Spleen (tissue), 11 donors: ENCODE measurements at regions not wholly inside any gene's neighbourhood (a gene's known extent, or its start where the extent isn't known, plus 50 kb on each side); places are given as distances from the start of the nearest gene placed in this dataset.

Experiments used
- DNase-seq: peaks from one replicate; pipeline ENCODE4 v3.0.0-alpha.2; 2020
- H3K27ac ChIP-seq, 8 donors: fragments of 200-600 bp; sonication (generic) in 7 of 8; 1 replicate in 4 of 8; 2 replicates in 4 of 8; pipeline versions ENCODE4 v1.5.0 to v1.8.0; 2016 to 2021; ENCODE audit warnings: inconsistent platforms in 4 of 8, mild to moderate bottlenecking in 4 of 8, moderate library complexity in 1 of 8
- H3K27me3 ChIP-seq, 7 donors: fragments of 200-600 bp; sonication (generic) in 6 of 7; replicated peaks in 1 of 7; 1 replicate in 4 of 7; 2 replicates in 3 of 7; pipeline versions ENCODE4 v1.5.0 to v1.8.0; 2016 to 2021; ENCODE audit warnings: inconsistent platforms in 3 of 7, mild to moderate bottlenecking in 1 of 7
- H3K36me3 ChIP-seq, 6 donors: fragments of 200-600 bp; sonication (generic) in 5 of 6; 1 replicate in 4 of 6; 2 replicates in 2 of 6; pipeline versions ENCODE4 v1.5.0 to v1.8.0; 2016 to 2021; ENCODE audit warnings: inconsistent platforms in 2 of 6
- H3K4me1 ChIP-seq, 6 donors: fragments of 200-600 bp; sonication (generic) in 5 of 6; 1 replicate in 3 of 6; 2 replicates in 3 of 6; pipeline versions ENCODE4 v1.5.0 to v1.8.0; 2016 to 2021; ENCODE audit warnings: inconsistent platforms in 3 of 6
- H3K4me3 ChIP-seq, 8 donors: fragments of 200-600 bp; sonication (generic) in 7 of 8; 1 replicate in 4 of 8; 2 replicates in 4 of 8; pipeline versions ENCODE4 v1.5.0 to v1.8.0; 2016 to 2021; ENCODE audit warnings: inconsistent platforms in 4 of 8, mild to moderate bottlenecking in 4 of 8, moderate library complexity in 2 of 8
- H3K9me3 ChIP-seq, 8 donors: fragments of 200-600 bp; sonication (generic) in 7 of 8; 1 replicate in 4 of 8; 2 replicates in 4 of 8; pipeline versions ENCODE4 v1.5.0 to v1.8.0; 2016 to 2021; ENCODE audit warnings: inconsistent platforms in 4 of 8
- POLR2A ChIP-seq, 3 donors: fragments of 450-650 bp; IDR thresholded peaks; one replicate each; pipeline ENCODE4 v1.5.1; 2017; ENCODE audit warnings: antibody characterized with exemption in 3 of 3, mild to moderate bottlenecking in 1 of 3
- POLR2AphosphoS5 ChIP-seq, 3 donors: sonication (generic); formaldehyde crosslinking; IDR thresholded peaks; one replicate each; pipeline ENCODE4 v1.5.1; 2017; ENCODE audit warnings: antibody characterized with exemption in 3 of 3
- WGBS, 5 donors: extraction: QIAGEN DNeasy Blood & Tissue Kit in 3 of 5; methylation state at CpG; one replicate each; pipeline versions ENCODE4 v1.1.5 to v1.1.7; 2013 to 2018; 5-methylcytosine and 5-hydroxymethylcytosine counted together
- intact Hi-C: fragments of 100-400 bp; cut with DNase I; formaldehyde crosslinking; loops from one replicate; pipeline ENCODE4 v1.15.0; 2023; ENCODE audit warnings: low total_unique reads
- TF ChIP-seq, protein P1 (sequence below), 11 experiments: fragments of 200-600 bp in 7 of 11; fragments of 450-650 bp in 4 of 11; sonication (generic) in 4 of 11; IDR thresholded peaks in 8 of 11; conservative IDR thresholded peaks in 3 of 11; 1 replicate in 7 of 11; 2 replicates in 4 of 11; pipeline versions ENCODE4 v1.4.0 to v1.8.0; 2016 to 2021; ENCODE audit warnings: antibody characterized with exemption in 11 of 11, inconsistent platforms in 4 of 11, mild to moderate bottlenecking in 1 of 11
- donor health status: healthy with polysubstance abuse.
- donor health status: DM: no; HTN: no; CAD: no; lungs with moderate emphysema.
- donor health status: DM: no; HTN: no; CAD: no.
- donor health status: Bipolar disorder and iron deficiency.
- donor health status: healthy.
- donor health status: DM: no; HTN: no; CAD: no.
- donor health status: DM: yes; HTN: yes; CAD: no.

DNA sequence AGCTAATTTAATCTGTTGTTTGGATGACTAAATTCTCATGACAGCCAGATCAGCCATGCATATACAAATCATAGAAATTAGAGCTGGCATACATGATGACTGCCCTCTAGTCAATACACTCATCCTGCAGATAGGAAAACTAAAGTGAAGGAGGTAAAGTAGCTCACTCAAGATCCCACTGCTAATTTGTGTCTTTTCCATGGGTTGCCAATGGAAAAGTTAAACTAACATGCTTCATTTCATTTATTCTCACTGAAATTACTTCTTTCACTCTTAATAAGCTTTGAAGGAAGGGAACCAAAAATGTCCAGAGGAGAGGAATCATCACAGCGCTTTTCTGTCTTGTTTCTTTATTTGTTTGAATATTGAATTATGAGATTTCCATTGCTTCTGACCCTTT is 308.2 kb downstream of the GJA1 start:
- intact Hi-C loops: no loop called here
- no peak overlapping the region for H3K27ac ChIP-seq
- no peaks in the 10 kb centered on the region for H3K27me3 ChIP-seq
- H3K4me1 ChIP-seq: no peaks in the 10 kb centered on the region
- no peak for DNase-seq
- WGBS, 5 donors: 88 to 98% (median 90%) methylated on average over 1 of the region's 1 CpG
- no peak overlapping the region for H3K4me3 ChIP-seq
- no peaks in the 10 kb centered on the region for H3K36me3 ChIP-seq
- no peak for TF ChIP-seq POLR2A (IDR thresholded peaks at IDR 0.05)
- no peak for TF ChIP-seq POLR2AphosphoS5 (IDR thresholded peaks at IDR 0.05)
- TF ChIP-seq, protein P1, sequence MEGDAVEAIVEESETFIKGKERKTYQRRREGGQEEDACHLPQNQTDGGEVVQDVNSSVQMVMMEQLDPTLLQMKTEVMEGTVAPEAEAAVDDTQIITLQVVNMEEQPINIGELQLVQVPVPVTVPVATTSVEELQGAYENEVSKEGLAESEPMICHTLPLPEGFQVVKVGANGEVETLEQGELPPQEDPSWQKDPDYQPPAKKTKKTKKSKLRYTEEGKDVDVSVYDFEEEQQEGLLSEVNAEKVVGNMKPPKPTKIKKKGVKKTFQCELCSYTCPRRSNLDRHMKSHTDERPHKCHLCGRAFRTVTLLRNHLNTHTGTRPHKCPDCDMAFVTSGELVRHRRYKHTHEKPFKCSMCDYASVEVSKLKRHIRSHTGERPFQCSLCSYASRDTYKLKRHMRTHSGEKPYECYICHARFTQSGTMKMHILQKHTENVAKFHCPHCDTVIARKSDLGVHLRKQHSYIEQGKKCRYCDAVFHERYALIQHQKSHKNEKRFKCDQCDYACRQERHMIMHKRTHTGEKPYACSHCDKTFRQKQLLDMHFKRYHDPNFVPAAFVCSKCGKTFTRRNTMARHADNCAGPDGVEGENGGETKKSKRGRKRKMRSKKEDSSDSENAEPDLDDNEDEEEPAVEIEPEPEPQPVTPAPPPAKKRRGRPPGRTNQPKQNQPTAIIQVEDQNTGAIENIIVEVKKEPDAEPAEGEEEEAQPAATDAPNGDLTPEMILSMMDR (IDR thresholded peaks at IDR 0.05 in 8 of 11, conservative IDR thresholded peaks at IDR 0.05 in 3 of 11): no peak
- no peaks in the 10 kb centered on the region for H3K9me3 ChIP-seq

DNA sequence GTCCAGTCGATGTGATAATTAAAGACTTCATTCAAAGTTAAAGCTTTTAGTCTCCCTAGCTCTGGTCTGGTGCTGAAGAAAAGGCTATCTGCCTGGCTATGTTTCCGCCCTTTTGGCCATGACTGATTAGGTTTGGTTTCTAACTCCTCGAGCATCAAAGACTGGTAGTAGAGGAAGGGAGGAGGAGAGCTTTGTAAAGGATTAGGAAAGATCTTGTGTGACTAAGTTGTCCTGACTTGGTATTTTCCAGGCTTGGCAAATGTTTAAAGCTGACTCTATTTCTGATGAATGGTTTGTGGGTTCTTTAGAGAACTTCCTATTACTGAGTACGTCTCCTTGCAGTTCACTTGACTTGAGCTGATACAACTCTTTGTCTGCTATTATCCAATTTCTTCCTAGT is 312.9 kb downstream of the GJA1 start:
- no peaks in the 10 kb centered on the region for H3K4me1 ChIP-seq
- DNase-seq: no peak
- no peak for TF ChIP-seq POLR2AphosphoS5 (IDR thresholded peaks at IDR 0.05)
- TF ChIP-seq, protein P1 (IDR thresholded peaks at IDR 0.05 in 8 of 11, conservative IDR thresholded peaks at IDR 0.05 in 3 of 11): no peak
- TF ChIP-seq POLR2A (IDR thresholded peaks at IDR 0.05): no peak
- H3K36me3 ChIP-seq: no peaks in the 10 kb centered on the region
- no peak overlapping the region for H3K4me3 ChIP-seq
- H3K9me3 ChIP-seq: no peaks in the 10 kb centered on the region
- intact Hi-C loops: no loop called here
- 58 to 73% (median 65%) methylated on average over 4 of the region's 4 CpGs for WGBS, 5 donors
- no peaks in the 10 kb centered on the region for H3K27me3 ChIP-seq
- H3K27ac ChIP-seq: no peak overlapping the region

DNA sequence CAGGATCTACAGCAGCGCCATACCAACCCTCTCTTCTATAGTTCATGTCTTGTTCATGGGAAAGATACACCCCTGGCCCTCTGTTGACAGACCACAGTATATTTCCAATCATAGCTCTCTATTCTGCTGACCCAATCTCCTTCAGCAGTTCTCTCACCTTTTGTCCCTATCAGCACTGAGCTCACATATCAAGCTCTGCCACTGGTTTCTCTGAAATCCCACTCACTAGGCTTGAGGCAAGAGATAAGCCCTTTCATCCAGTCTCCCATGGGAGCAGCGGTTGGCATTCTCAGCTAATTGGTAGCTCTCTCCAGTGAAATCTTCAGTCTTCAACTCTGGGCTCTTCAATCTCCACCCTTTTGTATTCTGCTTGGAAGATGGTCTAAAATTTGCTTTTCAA is 313.4 kb downstream of the GJA1 start:
- intact Hi-C loops: no loop called here
- Histone ChIP-seq H3K9me3 (no peaks in the 10 kb centered on the region), H3K36me3 (no peaks in the 10 kb centered on the region), H3K27ac (no peak overlapping the region), H3K27me3 (no peaks in the 10 kb centered on the region), H3K4me3 (no peak overlapping the region), H3K4me1 (no peaks in the 10 kb centered on the region)
- WGBS, 5 donors: 87 to 95% (median 92%) methylated on average over 2 of the region's 2 CpGs
- DNase-seq: no peak
- TF ChIP-seq POLR2AphosphoS5 (IDR thresholded peaks at IDR 0.05) (no peak), POLR2A (IDR thresholded peaks at IDR 0.05) (no peak)
- TF ChIP-seq, protein P1 (IDR thresholded peaks at IDR 0.05 in 8 of 11, conservative IDR thresholded peaks at IDR 0.05 in 3 of 11): no peak

DNA sequence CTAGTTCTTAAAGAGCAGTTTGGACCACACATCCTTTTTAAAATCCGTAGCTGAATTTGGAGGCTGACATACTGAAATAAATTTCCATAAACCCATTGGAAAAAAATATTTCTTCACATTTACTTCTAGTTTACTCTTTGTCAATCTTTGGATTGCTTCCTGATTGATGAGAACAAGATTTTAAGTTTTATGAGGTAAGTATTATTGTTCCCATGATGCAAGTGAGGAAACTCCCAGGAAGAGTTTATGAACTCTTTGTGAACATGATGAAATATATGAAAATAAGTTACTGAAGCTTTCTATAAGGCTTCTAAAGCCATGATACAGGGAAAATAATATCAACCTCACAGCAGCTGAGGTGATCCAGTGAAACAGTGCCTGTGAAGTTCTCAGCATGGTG is 320.0 kb downstream of the GJA1 start:
- WGBS, 5 donors: 84 to 97% (median 94%) methylated on average over 1 of the region's 1 CpG
- intact Hi-C loops: no loop called here

More for the DNA sequence above, 320.0 kb downstream of the GJA1 start:
- no peak overlapping the region for H3K4me3 ChIP-seq
- no peak for DNase-seq
- H3K4me1 ChIP-seq: no peaks in the 10 kb centered on the region
- no peaks in the 10 kb centered on the region for H3K27me3 ChIP-seq
- no peaks in the 10 kb centered on the region for H3K36me3 ChIP-seq
- H3K27ac ChIP-seq: no peak overlapping the region
- TF ChIP-seq POLR2AphosphoS5 (IDR thresholded peaks at IDR 0.05) (no peak), POLR2A (IDR thresholded peaks at IDR 0.05) (no peak)
- TF ChIP-seq, protein P1 (IDR thresholded peaks at IDR 0.05 in 8 of 11, conservative IDR thresholded peaks at IDR 0.05 in 3 of 11): no peak
- no peaks in the 10 kb centered on the region for H3K9me3 ChIP-seq
